GM12873 (cell line): ENCODE measurements at regions not wholly inside any gene's neighbourhood (a gene's known extent, or its start where the extent isn't known, plus 50 kb on each side); places are given as distances from the start of the nearest gene placed in this dataset.

Experiments
- TF ChIP-seq, protein P1 (sequence below): IDR thresholded peaks from 2 replicates; pipeline ENCODE4 v1.5.1; 2012; ENCODE audit warnings: low read depth, mild to moderate bottlenecking, moderate library complexity, low read length, control low read depth; ENCODE audit not compliant: insufficient read depth; ENCODE audit errors: missing control alignments

DNA sequence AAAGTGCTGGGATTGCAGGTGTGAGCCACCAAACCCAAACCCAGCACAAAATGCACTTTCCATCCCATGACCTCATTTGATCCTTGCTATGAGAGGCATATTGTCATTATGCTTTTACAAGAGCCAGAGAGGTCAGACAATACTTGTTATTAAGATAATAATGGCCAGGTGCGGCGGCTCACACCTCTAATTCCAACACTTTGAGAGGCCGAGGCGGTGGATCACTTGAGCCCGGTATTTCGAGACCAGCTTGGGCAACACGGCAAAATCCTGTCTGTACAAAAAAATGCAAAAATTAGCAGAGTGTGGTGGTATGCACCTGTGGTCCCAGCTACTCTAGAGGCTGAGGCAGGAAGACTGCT is 55.9 kb upstream of the IL17B start:
- TF ChIP-seq, protein P1, sequence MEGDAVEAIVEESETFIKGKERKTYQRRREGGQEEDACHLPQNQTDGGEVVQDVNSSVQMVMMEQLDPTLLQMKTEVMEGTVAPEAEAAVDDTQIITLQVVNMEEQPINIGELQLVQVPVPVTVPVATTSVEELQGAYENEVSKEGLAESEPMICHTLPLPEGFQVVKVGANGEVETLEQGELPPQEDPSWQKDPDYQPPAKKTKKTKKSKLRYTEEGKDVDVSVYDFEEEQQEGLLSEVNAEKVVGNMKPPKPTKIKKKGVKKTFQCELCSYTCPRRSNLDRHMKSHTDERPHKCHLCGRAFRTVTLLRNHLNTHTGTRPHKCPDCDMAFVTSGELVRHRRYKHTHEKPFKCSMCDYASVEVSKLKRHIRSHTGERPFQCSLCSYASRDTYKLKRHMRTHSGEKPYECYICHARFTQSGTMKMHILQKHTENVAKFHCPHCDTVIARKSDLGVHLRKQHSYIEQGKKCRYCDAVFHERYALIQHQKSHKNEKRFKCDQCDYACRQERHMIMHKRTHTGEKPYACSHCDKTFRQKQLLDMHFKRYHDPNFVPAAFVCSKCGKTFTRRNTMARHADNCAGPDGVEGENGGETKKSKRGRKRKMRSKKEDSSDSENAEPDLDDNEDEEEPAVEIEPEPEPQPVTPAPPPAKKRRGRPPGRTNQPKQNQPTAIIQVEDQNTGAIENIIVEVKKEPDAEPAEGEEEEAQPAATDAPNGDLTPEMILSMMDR, result no peak

DNA sequence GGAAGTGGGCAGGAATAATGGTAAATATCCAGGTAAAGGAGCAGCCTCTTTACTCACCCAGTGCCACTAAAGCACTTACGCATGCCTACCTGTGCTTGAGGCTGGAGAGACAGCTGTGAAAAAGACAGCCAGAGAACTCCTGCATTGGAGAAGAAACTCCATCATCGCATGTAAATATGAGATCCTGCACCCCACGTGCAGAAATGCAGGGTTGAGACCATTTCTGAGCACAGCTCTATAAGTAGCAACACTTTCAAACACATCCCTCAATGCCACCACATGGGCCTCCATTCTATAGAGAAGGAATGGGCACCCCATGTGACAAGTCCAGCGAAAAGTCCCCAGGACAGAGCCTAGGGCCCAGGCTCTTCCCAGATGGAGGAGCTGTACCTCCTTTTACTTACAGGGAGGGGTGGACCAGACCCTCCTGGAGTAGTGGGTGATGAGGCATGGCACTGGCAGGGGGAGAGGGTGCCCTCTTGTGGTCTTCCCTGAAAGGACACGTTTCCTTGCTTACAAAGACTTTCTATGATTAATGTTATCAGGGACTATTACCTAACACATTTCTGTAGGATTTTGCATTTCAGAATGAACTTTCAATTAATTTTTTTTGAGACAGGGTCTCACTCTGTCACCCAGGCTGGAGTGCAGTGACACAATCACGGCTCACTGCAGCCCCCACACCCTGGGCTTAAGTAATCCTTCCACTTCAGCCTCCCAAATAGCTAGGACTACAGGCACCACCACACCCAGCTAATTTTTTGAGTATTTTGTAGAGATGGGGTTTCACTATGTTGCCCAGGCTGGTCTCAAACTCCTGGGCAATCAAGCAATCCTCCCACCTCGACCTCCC is 55.3 kb upstream of the IL17B start:
- TF ChIP-seq, protein P1, result peak; percentile 83

DNA sequence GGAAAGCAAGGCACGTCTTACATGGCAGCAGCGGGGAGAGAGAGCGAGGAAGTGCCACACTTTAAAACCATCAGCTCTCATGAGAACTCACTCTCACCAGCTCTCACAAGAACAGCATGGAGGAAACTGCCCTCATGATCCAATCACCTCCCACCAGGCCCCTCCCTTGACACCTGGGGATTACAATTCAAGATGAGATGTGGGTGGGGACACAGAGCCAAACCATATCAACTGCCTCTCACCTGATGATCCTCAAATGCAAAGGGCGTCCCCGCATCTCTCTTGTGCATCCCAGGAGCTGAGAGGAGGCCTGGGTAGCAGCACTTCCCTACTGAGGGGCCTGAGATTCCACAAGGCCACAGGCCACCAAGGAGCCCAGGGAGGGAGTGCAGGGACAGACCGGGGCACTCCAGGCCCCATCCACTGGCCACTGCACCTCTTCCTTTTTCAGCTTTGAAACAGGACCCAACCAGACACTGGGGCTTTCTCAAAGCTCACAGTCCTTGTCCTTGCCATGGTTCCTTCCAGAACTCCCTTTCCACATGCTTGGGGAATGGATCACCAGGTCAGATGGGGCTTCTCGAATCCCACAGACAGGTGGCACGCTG is 54.5 kb upstream of the IL17B start:
- TF ChIP-seq, protein P1, result no peak

DNA sequence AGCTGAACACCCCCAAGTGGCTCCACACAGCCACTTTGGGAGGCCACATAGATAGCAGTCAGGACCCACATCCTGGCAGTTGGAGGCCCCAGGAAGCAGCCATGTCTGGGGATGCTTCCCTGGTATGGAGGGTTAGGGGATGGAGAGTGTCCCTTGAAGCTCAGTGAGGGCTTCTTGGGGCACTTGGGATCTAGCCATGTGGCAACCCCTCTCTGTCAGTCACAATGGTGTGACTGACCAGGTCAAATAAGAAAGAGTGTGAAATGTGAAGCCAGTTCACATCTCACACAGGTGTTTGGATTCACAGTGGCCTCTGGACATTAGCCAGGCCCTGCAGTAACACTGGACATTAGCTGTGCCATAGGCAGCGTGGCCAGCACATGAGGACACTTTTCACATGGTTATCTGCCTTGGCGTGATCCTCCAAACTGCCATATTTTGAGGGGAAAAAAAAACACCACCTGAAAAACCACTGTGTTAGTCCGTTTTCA is 53.9 kb upstream of the IL17B start:
- TF ChIP-seq, protein P1, result no peak

DNA sequence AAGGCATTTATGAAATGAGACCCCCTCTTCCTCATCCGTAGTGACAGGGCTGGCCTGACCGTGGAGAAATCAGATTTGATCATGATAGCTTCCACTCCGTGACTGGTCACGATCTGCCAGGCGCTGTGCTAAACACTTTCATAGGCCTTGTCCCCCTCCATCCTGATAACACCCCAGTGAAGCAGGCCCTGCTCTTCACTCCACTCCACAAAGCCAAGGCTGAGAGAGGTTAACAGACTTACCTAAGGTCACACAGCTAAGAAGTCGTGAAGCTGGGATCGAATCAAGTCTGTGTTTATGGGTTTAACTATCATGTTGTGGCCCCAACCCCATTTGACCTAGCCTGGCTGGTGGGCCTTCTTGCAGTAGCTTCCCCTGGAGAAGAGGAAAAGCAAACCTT is 53.3 kb upstream of the IL17B start:
- TF ChIP-seq, protein P1, result no peak

DNA sequence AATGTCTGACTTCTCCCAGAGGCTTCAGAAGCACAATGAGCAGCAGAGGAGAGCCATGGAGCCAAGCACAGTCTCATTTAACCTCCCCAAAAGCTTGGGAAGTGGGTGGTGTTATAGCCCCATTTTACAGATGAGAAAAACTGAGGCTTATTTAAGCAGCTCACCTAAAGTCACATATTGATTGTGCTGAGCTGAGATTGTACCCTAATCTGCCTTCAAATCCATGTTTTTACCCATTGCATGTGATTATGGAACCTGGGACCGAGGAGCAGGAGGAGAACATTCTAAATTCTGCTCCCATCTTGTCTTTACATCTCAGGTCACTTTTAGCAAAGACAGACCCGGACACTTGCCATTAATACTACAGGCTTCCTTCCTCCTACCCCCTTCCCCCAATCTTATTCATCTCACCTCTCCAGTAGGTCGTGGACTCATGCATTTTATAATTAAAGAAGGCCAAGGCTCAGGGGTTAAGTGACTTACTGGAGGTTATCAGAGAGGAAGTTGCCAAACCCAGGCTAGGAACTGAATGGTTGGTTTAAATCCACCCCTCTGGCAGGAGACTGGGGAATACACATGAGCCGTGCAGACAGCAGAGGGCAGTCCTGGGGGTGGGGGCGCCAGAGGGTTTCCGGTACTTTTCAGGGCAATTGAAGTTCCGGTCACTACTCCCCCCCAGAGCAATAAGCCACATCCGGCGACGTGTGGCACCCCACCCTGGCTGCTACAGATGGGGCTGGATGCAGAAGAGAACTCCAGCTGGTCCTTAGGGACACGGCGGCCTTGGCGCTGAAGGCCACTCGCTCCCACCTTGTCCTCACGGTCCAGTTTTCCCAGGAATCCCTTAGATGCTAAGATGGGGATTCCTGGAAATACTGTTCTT is 51.0 kb upstream of the IL17B start:
- TF ChIP-seq, protein P1, result peak; percentile 17
